ENCODE measurements at regions not wholly inside any gene's neighbourhood (a gene's known extent, or its start where the extent isn't known, plus 50 kb on each side); places are given as distances from the start of the nearest gene placed in this dataset.
A peak's percentile ranks its signal among the peaks of the same experiment; 100 is the strongest.

DNA sequence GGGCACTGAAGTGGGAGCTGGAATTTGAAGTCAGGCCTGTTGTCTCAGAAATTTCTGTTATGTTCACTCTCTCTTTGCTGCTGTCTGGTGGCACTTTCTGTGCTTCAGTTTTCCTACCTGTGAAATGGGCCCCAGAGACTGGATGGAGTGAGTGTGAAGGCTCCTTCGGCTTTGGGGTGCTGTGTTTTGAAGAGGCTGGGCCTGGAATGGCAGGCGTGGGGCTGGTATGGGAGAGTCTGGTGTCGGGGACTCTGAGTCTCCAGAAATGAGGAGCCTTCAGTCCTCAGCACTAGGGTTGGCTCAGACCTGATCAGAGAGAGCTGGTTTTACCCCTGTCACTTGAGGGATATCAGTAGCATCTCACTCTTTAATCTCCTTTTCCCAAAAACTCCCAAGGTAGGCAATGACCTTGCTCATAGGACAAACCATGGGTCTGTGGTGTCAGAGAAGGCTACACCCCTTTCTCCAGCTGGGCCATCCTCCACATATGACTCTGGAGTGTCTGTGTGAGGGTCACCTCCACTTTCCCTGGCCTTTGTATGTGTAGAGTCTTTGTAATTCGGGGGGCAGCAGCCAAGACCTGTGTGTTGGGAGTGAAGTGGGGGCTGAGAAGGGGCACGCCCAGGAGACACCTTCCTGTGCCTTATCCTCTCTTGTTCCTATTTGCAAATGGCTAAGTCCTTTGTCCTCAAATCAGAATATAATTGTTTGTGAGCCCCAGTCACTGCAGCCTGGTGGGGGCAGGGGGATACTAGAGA is 279.9 kb downstream of the PTPRU start:
- no peak for TF ChIP-seq POLR2A (IDR thresholded peaks at IDR 0.05; ENCODE audit: low read depth, low read length)
- FAIRE-seq (no peak), DNase-seq (ENCODE audit: insufficient read length, low spot score) (no peak)

GRCh38 chr1:29515170-29515955 is 279.0 kb downstream of the PTPRU start:
- FAIRE-seq (no peak), DNase-seq (ENCODE audit: insufficient read length, low spot score) (no peak)
- TF ChIP-seq POLR2A (IDR thresholded peaks at IDR 0.05; ENCODE audit: low read depth, low read length) = no peak

DNA sequence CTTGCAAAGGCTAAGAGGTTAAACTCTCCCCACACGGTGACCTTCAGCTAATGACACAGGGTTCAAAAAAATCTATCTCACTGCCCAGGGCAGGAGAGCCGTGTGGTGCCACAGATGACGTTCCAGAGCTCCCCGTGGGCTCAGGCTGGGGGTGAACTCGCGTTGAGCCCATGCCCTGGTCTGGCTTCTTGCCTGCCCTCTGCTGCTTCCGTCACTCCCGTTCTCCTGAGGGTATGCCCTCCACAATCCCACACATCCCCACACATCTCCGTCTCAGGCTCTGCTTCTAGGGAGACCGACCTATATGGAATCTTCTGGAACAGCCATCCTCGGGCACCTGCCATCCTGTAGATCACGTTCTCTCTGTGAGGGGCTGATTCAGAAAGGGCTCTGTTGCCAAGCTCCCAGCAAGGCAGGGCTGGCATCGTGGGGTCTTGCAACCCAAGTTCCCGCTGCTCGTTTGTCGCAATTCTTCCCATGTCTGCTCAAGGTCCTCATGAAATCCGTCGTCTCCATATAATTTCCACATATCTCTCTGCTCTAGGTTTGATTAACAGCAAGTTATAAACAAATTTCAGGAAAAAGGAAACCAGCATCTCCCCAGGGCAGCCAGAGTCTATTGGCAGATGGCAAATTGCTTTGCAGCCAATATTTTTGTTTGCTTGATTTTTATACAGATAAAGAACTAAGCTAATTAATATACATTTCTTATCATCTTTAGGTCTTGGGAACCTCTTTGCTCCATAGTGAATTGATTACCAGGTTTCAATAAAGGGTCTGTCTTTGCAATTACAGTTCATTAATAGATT is 278.2 kb downstream of the PTPRU start:
- TF ChIP-seq POLR2A (IDR thresholded peaks at IDR 0.05; ENCODE audit: low read depth, low read length) = no peak
- FAIRE-seq (no peak), DNase-seq (ENCODE audit: insufficient read length, low spot score) (no peak)

GRCh38 chr1:29513357-29513756 is 277.0 kb downstream of the PTPRU start:
- FAIRE-seq = peak; percentile 91
- peak; percentile 53 for DNase-seq (ENCODE audit: insufficient read length, low spot score)
- no peak for TF ChIP-seq POLR2A (IDR thresholded peaks at IDR 0.05; ENCODE audit: low read depth, low read length)

- FAIRE-seq = no peak
- TF ChIP-seq POLR2A (IDR thresholded peaks at IDR 0.05; ENCODE audit: low read depth, low read length) = no peak
These were observed 275.1 kb downstream of the PTPRU start for GRCh38 chr1:29511436-29511835.

GRCh38 chr1:29508458-29509107 is 272.3 kb downstream of the PTPRU start:
- TF ChIP-seq POLR2A (IDR thresholded peaks at IDR 0.05; ENCODE audit: low read depth, low read length) = no peak
- no peak for FAIRE-seq
- DNase-seq (ENCODE audit: insufficient read length, low spot score) = no peak

More at GRCh38 chr1:29511436-29511835, 275.1 kb downstream of the PTPRU start:
- no peak for DNase-seq (ENCODE audit: insufficient read length, low spot score)

DNA sequence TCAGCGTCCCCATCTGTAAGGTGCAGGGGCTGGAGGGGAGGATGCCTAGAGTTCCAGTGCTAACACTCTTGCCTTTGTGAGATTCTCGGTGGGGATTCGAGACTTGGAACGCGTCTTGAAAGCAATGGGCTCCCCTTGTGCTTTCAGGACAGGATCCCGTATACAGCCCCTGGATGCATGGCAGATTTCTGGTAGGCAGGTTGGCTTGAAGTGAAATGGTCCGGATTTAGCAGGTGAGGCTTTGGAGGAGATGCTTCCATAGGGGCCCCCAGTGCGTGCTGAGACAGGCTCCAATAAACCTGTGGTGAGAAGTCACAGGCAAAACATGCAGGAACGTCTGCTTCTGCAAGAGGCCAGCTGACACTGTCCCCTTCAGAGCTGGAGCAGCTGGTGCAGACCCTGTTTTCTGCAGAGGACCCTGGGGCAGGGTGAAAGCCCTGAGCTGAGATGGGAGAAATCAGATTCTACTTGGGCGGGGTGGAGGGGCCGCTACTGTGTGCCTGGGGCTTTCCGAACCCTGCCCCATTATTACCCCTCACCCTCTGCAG is 270.4 kb downstream of the PTPRU start:
- no peak for TF ChIP-seq POLR2A (IDR thresholded peaks at IDR 0.05; ENCODE audit: low read depth, low read length)
- FAIRE-seq (no peak), DNase-seq (ENCODE audit: insufficient read length, low spot score) (no peak)

GRCh38 chr1:29505532-29506220 is 269.4 kb downstream of the PTPRU start:
- DNase-seq (ENCODE audit: insufficient read length, low spot score) (no peak), FAIRE-seq (no peak)
- no peak for TF ChIP-seq POLR2A (IDR thresholded peaks at IDR 0.05; ENCODE audit: low read depth, low read length)

GRCh38 chr1:29504709-29505410 is 268.5 kb downstream of the PTPRU start:
- TF ChIP-seq POLR2A (IDR thresholded peaks at IDR 0.05; ENCODE audit: low read depth, low read length) = no peak

DNA sequence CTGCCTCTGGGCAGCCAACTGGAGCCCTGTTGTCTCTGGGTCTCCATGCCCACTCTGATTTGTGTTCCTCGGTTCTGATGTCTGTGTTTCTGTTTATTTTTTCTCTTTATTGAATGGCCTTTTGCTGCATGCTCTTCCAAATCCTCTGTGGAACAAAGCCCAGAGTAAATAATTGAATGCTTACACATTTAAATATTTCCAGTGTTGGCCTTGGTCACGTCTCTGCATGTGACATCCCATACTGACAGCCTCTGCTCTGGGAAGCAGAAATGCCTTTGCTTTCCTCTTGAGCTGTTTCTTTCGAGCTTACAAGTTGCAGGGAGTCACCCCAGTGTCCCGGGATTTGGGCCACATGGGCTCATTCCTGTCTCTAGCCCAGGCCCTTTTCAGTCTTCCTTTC is 267.9 kb downstream of the PTPRU start:
- FAIRE-seq (no peak), DNase-seq (ENCODE audit: insufficient read length, low spot score) (no peak)
- no peak for TF ChIP-seq POLR2A (IDR thresholded peaks at IDR 0.05; ENCODE audit: low read depth, low read length)

More at GRCh38 chr1:29504709-29505410, 268.5 kb downstream of the PTPRU start:
- DNase-seq (ENCODE audit: insufficient read length, low spot score) = no peak
- FAIRE-seq = no peak

GRCh38 chr1:29502911-29503840 is 266.9 kb downstream of the PTPRU start:
- TF ChIP-seq POLR2A (IDR thresholded peaks at IDR 0.05; ENCODE audit: low read depth, low read length) = no peak
- DNase-seq (ENCODE audit: insufficient read length, low spot score) (no peak), FAIRE-seq (no peak)

All from H54 (cell line).